ENCODE measurements at regions not wholly inside any gene's neighbourhood (a gene's known extent, or its start where the extent isn't known, plus 50 kb on each side); places are given as distances from the start of the nearest gene placed in this dataset.

DNA sequence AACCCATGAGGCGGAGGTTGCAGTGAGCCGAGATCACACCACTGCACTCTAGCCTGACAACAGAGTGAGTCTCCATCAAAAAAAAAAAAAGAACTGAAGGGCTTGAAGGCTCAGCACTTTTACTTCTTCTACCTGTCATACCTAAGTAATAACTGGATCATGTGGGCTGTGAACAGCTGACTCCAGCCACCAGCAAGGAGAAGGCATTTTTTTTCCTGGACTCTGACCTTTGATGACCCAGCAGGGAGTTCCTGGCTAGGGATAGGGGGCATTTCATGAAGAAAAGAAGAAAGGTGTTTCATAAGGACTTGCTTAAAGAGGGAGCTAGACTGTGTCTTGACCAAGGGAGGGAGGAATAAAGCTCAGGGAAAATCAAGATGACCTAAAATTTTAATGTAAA is 266.0 kb downstream of the ZNF621 start:
- TF ChIP-seq EZH2 (IDR thresholded peaks at IDR 0.05; ENCODE audit: insufficient read depth, poor library complexity, severe bottlenecking) (no peak), EZH2phosphoT487 (IDR thresholded peaks at IDR 0.05; ENCODE audit: insufficient read depth, low read depth) (no peak)
